HCT116 (cell line): ENCODE measurements at regions not wholly inside any gene's neighbourhood (a gene's known extent, or its start where the extent isn't known, plus 50 kb on each side); places are given as distances from the start of the nearest gene placed in this dataset.
A peak's percentile ranks its signal among the peaks of the same experiment; 100 is the strongest.

Source experiments
- ATF3 ChIP-seq: IDR thresholded peaks from 2 replicates; pipeline ENCODE4 v1.6.1; 2012
- CTCF ChIP-seq, 3 experiments: fragments of 200-600 bp in 1 of 3; sonication (generic) in 1 of 3; IDR thresholded peaks in 2 of 3; conservative IDR thresholded peaks in 1 of 3; 2 replicates each; pipeline ENCODE4 v1.5.1; 2012 to 2017; ENCODE audit warnings: low read depth in 2 of 3, low read length in 2 of 3, antibody characterized with exemption in 1 of 3, borderline replicate concordance in 1 of 3, control low read depth in 1 of 3, mild to moderate bottlenecking in 1 of 3, mixed read lengths in 1 of 3, mixed run types in 1 of 3, moderate library complexity in 1 of 3; ENCODE audit not compliant: insufficient read depth in 1 of 3
- EZH2 ChIP-seq: fragments of 200-600 bp; sonication (generic); IDR thresholded peaks from 2 replicates; pipeline ENCODE4 v1.6.1; 2017; ENCODE audit warnings: antibody characterized with exemption, mixed run types
- JUND ChIP-seq: IDR thresholded peaks from 2 replicates; pipeline ENCODE4 v1.6.1; 2012
- SP1 ChIP-seq: IDR thresholded peaks from 2 replicates; pipeline ENCODE4 v1.6.1; 2012; ENCODE audit warnings: low read depth
- YY1 ChIP-seq: IDR thresholded peaks from 2 replicates; pipeline ENCODE4 v1.6.1; 2011; ENCODE audit warnings: low read length, low read depth, moderate library complexity, mild to moderate bottlenecking; ENCODE audit not compliant: insufficient replicate concordance; ENCODE audit errors: extremely low read depth

GRCh38 chr14:30443368-30444007, 115.5 kb upstream of the G2E3 start:
- TF ChIP-seq SP1 (no peak), CTCF (IDR thresholded peaks at IDR 0.05 in 2 of 3, conservative IDR thresholded peaks at IDR 0.05 in 1 of 3; ENCODE audit: borderline replicate concordance in 1 of 3, insufficient read depth in 1 of 3, low read depth in 2 of 3, low read length in 2 of 3) (peak; percentile 25 to 66 (median 48); a peak in 5 of 6 replicates), YY1 (no peak), JUND (no peak), EZH2 (no peak), ATF3 (no peak)
